Left ventricle myocardium inferior (tissue), 1 donor: ENCODE measurements at regions not wholly inside any gene's neighbourhood (a gene's known extent, or its start where the extent isn't known, plus 50 kb on each side); places are given as distances from the start of the nearest gene placed in this dataset.

Experiments
- DNase-seq: peaks from one replicate; pipeline ENCODE4 v3.0.0-alpha.2; 2020
- H3K27ac ChIP-seq: fragments of 200-600 bp; replicated peaks from 2 replicates; pipeline ENCODE4 v1.8.0; 2021
- H3K27me3 ChIP-seq: fragments of 200-600 bp; 2 replicates; pipeline ENCODE4 v1.8.0; 2021; ENCODE audit warnings: low read depth
- H3K36me3 ChIP-seq: fragments of 200-600 bp; 2 replicates; pipeline ENCODE4 v1.8.0; 2021
- H3K4me1 ChIP-seq: fragments of 200-600 bp; 2 replicates; pipeline ENCODE4 v1.8.0; 2021
- H3K4me3 ChIP-seq: fragments of 200-600 bp; 2 replicates; pipeline ENCODE4 v1.8.0; 2021; ENCODE audit warnings: mild to moderate bottlenecking, moderate library complexity
- H3K9me3 ChIP-seq: fragments of 200-600 bp; replicated peaks from 2 replicates; pipeline ENCODE4 v1.8.0; 2021
- intact Hi-C: fragments of 100-400 bp; cut with micrococcal nuclease; formaldehyde crosslinking; loops from one replicate; pipeline ENCODE4 v1.11.0; 2022
- TF ChIP-seq, protein P1 (sequence below): fragments of 200-600 bp; IDR thresholded peaks from 2 replicates; pipeline ENCODE4 v1.8.0; 2021; ENCODE audit warnings: antibody characterized with exemption, mild to moderate bottlenecking, borderline replicate concordance
- donor health status: DM: no; HTN: yes; CAD: no; lungs with severe emphysema.

DNA sequence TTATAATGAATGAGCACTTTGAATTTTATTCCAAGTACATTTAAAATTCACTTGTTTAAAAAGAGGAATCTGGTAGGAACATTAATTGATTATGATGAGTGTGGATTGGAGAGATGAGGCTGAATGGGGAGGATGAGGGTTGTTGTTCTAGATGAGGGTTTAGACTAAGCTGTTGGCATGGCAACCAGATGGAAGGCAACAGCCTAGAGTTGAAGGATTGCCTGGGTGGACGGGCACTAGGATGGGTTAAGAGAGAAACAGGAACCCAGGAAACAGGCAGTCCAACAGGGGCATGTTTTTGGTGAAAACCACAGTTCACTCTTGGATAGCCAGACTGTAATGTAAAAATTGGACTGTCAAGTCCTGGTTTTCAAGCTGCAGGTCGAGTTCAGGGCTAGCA is 125.5 kb downstream of the CHRM3 start:
- Histone ChIP-seq H3K9me3 (peaks cover 12% of the 10 kb centered on the region), H3K36me3 (no peaks in the 10 kb centered on the region), H3K4me3 (no peak overlapping the region), H3K27me3 (no peaks in the 10 kb centered on the region), H3K4me1 (no peaks in the 10 kb centered on the region), H3K27ac (no peak overlapping the region)
- TF ChIP-seq, protein P1, sequence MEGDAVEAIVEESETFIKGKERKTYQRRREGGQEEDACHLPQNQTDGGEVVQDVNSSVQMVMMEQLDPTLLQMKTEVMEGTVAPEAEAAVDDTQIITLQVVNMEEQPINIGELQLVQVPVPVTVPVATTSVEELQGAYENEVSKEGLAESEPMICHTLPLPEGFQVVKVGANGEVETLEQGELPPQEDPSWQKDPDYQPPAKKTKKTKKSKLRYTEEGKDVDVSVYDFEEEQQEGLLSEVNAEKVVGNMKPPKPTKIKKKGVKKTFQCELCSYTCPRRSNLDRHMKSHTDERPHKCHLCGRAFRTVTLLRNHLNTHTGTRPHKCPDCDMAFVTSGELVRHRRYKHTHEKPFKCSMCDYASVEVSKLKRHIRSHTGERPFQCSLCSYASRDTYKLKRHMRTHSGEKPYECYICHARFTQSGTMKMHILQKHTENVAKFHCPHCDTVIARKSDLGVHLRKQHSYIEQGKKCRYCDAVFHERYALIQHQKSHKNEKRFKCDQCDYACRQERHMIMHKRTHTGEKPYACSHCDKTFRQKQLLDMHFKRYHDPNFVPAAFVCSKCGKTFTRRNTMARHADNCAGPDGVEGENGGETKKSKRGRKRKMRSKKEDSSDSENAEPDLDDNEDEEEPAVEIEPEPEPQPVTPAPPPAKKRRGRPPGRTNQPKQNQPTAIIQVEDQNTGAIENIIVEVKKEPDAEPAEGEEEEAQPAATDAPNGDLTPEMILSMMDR: no peak
- no peak for DNase-seq
- intact Hi-C loops: no loop called here

DNA sequence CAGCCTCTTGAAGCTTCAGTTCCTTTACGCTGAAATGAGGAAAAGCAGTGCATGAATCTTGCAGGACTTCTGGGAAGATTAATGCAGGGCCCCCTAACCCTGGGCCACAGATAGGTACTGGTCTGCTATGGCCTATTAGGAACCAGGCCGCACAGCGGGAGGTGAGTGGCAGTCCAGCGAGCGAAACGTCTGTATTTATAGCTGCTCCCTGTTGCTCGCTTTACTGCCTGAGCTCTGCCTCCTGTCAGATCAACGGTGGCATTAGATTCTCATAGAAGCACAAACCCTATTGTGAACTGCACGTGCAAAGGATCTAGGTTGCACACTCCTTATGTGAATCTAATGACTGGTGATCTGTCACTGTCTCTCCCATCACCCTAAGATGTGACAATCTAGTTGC is 130.2 kb downstream of the CHRM3 start:
- Histone ChIP-seq H3K4me1 (no peaks in the 10 kb centered on the region), H3K36me3 (no peaks in the 10 kb centered on the region), H3K9me3 (no peaks in the 10 kb centered on the region), H3K27ac (no peak overlapping the region), H3K27me3 (no peaks in the 10 kb centered on the region), H3K4me3 (no peak overlapping the region)
- no peak for DNase-seq
- TF ChIP-seq, protein P1: no peak
- intact Hi-C loops: no loop called here

DNA sequence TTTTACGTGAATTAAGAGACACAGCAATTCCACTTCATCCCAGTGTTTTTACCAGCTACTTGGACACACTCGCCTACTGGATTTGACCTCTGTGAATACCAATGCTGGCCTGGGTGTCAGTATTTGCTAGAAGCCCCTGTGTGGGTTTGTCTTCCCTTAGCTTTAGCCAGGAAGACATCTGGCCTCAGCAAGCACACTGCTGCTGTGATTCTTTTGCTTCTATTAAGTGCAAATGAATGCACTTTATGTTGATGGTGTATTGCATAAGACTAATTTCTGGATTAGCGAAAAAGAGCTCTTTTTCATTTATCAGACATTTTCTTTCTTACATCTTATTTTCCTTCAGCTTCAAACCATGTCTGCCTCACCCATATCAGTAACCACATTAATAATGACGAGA is 140.0 kb downstream of the CHRM3 start:
- no peaks in the 10 kb centered on the region for H3K27me3 ChIP-seq
- no peak overlapping the region for H3K27ac ChIP-seq
- H3K36me3 ChIP-seq: no peaks in the 10 kb centered on the region
- no peaks in the 10 kb centered on the region for H3K4me1 ChIP-seq
- H3K4me3 ChIP-seq: no peak overlapping the region
- H3K9me3 ChIP-seq: no peaks in the 10 kb centered on the region
- TF ChIP-seq, protein P1: no peak
- intact Hi-C loops: no loop called here
- no peak for DNase-seq

DNA sequence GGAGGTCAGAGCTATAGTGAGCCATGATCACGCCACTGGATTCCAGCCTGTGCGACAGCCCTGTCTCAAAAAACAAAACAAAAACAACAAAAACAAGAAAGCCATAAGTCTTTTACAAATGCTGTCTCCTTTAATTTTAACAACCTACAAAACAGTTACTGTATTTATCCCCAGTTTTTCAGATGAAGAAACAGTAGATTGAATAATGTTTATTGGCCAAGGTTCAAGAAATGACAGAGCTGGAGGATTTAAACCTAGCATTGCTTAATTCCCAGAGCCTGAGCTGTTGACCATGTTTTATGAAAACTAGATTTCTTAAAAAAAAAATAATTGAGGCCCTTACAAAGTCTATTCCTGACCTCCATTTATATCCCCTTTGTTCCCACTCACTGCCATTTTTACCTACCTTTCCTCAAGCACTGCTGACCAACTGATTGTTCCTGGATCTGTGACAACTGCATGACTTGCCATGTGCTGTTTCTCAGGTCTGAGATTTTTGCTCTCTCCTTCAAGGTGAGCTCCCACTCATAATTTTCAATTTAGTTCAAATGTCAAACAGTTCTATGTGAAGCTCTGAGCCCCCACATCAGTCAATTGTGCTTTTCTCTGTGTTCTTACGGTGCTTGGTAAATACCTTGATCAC is 140.8 kb downstream of the CHRM3 start:
- intact Hi-C loops: no loop called here
- Histone ChIP-seq H3K4me3 (no peak overlapping the region), H3K27me3 (no peaks in the 10 kb centered on the region), H3K36me3 (no peaks in the 10 kb centered on the region), H3K27ac (no peak overlapping the region), H3K9me3 (no peaks in the 10 kb centered on the region), H3K4me1 (no peaks in the 10 kb centered on the region)
- no peak for DNase-seq
- TF ChIP-seq, protein P1: no peak

DNA sequence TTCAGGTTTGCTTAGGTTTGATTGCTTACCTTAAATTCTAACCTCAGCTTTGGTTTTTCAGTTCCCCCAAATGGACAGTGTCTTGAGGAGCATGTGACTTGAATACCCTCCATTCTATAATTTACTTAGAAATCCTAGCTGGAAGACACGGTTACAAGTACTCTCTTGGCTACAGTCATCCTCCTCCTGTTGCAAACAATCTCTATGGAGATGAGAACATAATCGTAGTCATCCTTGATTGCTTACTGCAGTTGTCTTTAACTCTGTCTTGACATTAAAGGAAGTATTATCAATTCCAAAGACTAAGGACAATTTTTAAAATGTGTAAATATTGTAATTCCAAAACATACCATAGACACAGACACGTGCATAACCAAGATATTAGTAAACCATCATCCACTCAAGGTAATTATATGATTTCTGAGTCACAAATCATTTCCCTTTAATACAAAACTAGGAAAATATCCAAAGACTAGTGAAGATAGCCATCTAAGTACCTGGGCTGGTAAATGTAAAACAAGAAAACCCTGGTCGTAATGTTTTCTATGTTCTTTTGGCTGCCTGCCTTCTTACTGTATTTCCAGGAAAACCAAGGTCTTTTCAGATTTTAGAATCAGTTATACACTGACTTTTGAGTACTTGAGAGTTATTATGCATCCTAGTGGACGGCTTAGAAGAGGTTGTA is 149.9 kb downstream of the CHRM3 start:
- Histone ChIP-seq H3K4me3 (no peak overlapping the region), H3K9me3 (no peaks in the 10 kb centered on the region), H3K36me3 (no peaks in the 10 kb centered on the region), H3K27ac (no peak overlapping the region), H3K4me1 (no peaks in the 10 kb centered on the region), H3K27me3 (no peaks in the 10 kb centered on the region)
- intact Hi-C loops: no loop called here
- TF ChIP-seq, protein P1: no peak
- no peak for DNase-seq
